ENCODE measurements at regions not wholly inside any gene's neighbourhood (a gene's known extent, or its start where the extent isn't known, plus 50 kb on each side); places are given as distances from the start of the nearest gene placed in this dataset.
"Not testable (repeated sequence)": the region's sequence is repeated elsewhere in the genome, so short reads cannot be mapped to it uniquely, and the experiment has no call there.

DNA sequence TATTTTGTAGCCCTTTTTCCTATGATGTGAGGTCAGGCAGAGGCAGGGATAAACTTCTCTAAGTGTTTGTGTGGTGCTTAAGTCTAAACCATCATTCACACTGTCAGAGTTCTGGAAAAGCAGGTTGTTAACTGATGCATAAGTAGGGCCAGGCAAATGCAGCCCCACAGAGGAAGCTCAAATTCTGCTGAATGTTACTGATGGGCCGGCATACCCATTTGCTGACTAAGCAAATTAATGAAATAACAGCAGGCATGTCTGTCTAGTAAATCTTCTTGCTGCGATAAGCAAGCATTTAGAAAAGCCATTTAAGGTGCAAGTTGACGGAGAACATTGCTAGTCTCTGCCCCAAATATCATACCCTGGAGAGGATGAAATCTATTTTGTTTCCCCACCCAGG, 523.2 kb upstream of the CCDC196 start:
- no peak for DNase-seq

DNA sequence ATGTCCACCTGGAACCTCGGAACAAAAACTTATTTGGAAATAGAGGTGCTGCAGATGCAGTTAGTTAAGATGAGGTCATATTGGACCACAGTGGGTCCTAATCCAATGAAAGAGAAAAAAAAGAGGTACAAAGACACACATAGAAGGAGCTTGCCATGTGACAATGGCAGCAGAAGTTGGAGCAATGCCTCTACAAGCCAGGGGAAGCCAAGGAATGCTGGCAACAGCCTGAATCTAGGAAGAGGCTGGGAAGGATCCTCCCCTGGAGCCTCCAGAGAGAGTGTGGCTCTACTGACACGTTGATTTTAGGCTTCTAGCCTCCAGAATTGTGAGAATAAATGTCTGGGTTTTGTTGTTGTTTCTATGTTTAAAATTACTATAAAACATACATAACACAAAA, 521.8 kb upstream of the CCDC196 start:
- no peak for DNase-seq

DNA sequence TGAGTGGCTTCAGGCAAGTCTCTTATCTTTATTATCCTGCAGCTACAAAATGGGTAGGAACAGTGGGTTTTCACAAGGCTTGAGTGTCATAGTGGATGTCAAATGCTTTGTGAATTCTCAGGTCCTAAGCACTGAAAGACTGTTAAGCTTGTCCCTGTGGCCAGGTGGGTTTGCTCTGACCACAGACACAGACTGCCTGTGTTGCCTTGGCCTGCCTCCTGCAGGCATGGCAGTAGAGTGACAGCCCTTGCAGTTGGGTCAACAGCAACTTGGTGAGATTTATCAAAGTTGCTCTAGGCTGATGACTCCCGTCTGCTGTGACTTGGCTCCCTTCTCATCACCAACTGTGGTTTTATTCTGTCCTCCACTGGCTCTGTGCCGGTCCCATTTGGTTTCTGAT, 520.0 kb upstream of the CCDC196 start:
- DNase-seq, result no peak

DNA sequence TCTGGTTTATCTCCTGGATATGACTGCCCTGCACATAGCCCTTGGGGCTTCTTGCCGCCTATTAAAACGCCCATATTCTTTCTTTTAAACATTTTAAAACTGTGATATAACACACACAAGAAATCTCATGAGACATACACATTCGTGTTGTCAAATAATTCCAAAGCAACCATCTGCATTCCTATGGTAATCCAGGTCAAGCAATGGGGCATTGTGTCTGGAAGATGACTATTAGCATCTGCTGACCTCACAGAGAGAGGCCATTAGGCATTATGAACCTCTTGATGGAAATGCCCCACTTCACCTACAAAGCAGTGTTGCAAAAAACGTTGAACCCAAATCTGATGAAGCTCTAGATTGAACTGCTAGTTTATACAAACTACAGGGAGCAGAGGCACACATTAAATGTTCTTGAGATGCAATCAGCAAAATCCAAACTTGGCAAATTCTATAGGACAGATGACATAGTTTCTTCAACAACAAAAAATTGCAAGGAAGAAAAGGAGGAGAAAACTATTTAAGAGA, 513.8 kb upstream of the CCDC196 start:
- DNase-seq, result no peak

DNA sequence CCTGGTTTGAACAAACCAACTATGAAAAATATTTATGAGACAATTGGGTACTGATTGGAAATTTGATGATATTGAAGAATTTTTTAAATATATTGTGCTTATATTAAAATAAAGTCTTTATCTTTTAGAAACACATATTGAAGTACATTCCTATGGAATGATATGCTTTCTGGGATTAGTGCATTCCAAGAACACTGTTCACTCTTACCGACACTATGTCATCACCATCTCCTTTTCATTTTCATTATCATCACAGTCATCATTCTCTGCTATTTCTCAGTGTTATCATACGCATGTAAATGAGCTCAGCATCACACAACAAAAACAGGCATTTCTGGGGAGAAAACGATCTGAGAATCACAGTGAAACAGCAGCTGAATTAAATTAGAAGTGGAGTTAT, 513.3 kb upstream of the CCDC196 start:
- no peak for DNase-seq

DNA sequence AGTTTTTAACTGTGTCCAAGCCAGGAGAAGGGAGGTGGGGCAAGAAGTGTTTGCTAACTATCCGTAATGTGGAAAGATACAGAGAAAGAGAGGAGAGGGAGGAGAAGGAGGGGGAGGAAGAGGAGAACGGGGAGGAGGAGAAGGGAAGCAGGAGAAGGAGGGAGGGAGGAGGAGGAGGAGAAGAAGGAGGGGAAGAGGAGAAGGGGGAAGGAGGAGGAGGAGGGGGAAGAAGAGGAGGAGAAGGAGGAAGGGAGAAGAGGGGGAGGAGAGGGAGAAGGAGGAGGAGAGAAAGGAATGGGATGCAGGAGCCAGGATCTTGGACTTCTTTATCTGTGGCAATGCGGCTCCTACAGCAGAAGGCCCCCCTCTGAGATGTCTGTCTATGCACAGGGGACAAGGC, 510.3 kb upstream of the CCDC196 start:
- DNase-seq, result no peak

DNA sequence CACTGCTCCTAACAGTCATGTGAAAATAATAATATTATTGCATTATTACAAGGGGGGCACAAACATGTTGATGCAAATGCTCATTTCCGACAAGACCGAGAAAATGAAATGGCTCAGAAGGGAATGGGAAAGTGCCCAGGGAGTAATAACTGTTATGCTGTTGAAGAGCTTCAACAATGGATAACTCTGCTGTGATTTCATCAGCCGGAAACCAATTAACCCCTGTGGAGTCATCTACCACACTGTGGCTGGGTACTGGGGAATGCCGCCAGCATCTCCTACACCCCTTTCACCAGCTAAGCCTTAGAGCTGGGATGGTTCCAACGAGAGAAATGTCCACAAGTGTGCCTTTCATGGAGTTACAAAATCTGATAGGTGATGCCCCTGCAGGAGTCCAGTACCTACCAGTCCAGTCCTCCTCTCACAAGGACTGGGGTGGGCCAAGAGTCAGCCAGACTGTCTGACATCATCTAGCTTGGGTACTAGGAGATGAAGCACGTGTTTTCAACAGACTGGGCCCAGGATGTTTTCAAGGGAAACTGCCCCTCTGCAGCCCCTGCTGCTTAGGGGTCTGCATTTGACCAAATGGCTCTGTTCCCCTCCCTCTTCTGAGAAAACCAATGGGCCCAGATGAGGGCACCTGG, 509.3 kb upstream of the CCDC196 start:
- no peak for DNase-seq

DNA sequence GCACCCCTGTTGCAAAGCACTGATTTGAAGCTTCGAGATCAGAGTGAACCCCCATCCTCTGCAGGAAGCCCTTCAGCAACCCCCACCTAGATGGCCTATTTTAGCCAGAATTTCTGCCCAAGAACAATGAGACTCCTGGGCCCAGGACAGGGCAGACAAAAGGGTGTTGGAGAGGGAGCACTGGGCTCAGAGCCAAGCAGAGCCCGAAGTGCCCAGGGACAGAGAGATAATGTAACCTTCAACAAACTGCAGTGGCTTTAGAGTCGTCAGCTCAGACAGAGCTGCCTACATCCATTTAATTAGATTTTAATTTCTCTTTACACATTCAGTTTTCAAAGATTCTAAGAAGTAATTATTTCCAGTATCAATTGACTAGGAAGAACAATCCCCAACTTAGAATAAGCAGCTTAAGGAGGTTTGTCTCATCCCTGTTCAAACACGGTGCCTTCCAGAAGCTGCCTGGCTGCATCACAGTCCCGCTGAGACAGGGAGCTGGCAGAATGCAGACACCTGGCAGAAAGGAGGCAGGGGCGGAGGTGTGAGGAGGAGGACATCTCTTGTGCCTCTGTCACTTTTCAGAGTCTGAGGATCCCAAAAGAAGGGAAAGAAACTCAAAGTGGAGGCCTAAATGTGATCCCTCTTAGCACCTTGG, 504.9 kb upstream of the CCDC196 start:
- peak in 24 of 56 donors; percentile 0 to 63 (median 16) for DNase-seq

DNA sequence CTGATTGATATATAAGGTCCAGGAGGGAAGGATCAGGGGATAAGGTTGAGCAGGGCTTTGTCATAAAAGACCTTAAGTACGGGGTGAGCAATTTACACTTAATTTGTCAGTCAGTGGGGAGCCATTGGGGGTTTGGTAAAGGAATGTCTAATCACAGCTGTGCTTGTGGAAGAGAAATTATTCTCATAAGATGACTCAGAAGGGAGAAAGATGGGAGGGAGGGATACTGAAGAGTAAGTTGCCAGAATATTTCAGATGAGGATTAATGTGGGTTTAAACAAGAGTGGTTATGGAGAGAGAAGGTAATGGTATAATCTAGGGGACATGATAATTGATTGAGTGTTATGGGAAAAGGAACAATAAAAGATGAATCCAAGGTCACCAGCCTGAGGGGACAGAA, 500.1 kb upstream of the CCDC196 start:
- DNase-seq, result no peak

DNA sequence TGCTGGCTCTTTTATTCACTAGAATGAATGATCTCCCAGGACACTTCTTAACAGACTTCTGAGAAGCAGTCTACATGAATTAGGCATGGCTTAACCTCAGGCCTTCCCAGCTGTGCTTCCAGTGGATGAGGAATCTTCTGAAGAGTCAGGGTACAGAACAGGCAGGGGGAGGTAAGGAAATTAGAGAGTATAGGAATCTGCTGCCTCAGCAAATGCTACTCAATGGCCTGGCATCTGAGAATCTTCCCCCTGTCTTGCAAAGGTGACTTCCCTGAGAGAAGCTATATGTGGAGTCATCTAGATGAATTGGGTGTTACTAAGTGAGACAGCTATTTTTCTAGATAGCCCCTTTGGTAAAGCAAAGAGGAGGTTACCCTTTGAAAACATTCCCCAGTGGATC, 496.2 kb upstream of the CCDC196 start:
- no peak for DNase-seq

DNA sequence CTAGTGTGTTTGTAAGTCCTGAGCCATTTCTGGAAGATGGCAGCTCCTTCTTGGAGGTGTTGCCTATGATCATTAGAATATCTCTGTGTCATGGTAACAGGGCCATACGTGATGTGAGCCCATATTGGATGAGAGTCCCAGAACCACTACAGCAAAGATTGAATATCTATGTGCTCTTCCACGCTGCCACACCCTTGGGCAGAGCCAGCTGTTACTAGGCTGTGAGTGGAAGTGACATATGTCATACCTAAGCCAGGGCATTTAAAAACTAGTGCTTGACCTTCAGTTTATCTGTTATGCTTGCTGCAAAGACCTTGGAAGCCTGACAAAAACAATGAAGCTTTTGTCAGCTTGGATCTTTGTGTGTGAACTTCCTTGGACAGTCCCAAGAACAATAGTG, 495.1 kb upstream of the CCDC196 start:
- no peak for DNase-seq

DNA sequence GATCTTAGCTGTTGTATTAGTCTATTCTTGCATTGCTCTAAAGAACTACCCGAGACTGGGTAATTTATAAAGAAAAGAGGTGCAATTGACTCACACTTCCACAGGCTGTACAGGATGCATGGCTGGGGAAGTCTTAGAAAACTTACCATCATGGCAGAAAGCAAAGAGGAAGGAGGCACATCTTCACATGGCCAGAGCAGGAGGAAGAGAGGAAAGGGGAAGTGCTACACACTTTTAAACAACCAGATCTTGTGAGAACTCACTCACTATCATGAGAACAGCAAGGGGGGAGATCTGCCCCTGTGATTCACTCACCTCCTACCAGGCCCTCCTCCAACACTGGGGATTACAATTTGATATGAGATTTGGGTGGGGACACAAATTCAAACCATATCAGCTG, 494.2 kb upstream of the CCDC196 start:
- not testable (repeated sequence) for DNase-seq

DNA sequence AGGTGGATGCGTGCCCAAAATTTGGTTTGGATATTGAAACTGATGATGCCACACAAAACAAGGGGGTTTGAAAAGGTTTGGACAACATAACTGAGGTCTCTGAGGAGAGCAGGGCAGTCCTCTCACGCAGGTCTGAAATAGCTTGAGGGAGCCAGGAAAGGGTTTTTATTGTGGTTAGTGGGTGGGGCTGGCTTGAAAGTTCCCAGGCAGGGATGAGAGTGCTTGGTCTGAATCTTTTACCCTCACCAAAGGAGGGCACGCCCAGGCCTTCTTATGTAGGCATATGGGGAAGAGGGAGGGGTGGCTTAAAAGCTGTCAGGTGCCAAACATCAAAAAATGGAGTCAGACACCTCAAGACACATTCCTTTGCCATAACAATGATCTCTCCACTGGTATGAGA, 493.1 kb upstream of the CCDC196 start:
- no peak for DNase-seq

DNA sequence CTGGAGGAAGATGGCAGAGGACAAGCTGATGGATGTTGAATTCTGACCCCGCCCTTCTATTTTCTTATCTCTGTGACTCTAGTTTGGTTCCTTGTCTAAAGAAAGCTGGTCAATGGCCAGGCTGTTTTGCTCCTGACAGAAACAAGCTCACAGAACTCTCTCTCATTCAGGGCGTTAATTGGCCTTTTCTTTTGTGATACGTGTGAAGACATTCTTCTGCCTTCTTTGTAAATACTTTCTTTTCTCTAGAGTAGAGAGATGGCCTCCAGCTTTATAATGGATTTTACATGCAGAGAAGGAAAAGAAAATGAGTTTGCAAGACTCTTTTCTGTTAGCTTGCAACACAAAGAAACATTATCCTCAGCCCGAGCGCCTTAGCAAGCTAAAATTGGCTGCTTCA, 492.2 kb upstream of the CCDC196 start:
- DNase-seq, result no peak

DNA sequence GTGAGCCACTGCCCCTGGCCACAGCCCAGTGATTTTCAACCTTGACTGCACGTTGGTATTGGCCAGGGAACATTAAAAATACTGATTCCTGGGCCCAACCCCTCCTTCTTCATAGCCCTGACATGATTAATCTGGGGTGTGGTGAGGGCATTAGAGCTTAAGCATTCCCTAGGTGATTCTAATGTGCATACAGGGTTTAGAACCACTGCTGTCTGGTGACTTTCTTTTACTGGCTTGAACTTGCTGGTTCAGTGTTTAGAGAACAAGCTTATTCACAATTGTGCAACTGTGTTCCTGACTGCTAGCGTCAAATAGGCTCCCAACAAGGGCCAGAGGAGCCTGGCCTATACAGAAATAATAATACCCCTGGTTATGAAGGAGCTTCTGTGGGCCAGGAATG, 488.8 kb upstream of the CCDC196 start:
- DNase-seq, result no peak

DNA sequence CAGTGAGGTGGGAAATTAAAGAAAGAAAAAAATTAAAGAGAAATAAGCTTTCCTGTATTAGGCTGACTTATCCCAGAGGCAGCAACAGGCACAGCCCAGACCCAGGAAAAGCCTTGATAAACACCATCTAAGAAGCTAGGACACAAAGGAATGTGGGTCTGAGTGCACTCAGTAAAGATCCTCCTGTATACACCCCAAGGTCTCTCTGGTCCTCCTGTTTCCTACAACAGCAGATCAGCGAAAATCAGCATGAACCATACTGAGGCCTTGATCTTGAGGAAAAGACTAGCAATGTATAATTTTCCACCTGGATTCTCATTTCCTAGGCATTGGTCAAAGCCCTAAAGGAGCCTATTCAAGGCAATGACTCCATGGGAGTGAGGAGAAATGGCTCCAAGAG, 486.3 kb upstream of the CCDC196 start:
- DNase-seq, result no peak

DNA sequence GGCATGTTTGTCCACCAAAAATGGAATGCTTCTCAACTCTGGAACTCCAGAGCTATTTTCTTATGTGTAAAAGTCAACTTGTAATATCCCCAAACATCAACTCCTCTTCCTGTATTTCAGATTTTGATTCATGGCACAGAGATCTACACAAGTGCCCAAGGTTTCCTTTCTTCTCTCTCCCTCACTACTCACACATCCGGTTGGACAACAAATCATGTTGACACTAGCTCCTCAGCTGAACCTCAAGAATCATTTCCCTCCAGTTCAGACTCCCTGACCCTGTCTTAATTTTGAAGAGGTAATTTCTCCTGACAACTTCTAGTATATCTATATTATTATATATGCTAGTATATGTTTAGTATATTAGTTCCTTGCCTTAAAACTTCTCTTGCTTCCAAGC, 485.4 kb upstream of the CCDC196 start:
- no peak for DNase-seq

DNA sequence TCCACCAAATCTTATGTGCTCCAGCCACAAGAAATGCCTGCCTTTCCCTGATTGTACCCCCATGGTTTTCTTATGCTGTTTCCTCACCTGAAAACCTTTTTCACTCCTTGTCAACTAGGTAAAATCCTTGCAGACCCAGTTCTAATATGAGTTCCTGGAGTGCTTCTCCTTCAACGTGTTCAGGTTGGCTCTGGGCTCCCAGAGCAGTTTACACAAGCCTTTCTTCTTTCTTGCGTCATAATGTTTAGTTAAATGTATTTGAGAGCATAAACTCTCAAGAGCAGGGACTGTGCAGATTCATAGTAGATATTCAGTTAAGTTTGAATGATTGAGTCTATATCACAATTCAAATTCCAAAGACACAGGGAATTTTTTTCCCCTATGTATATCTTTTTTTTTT, 484.8 kb upstream of the CCDC196 start:
- no peak for DNase-seq

DNA sequence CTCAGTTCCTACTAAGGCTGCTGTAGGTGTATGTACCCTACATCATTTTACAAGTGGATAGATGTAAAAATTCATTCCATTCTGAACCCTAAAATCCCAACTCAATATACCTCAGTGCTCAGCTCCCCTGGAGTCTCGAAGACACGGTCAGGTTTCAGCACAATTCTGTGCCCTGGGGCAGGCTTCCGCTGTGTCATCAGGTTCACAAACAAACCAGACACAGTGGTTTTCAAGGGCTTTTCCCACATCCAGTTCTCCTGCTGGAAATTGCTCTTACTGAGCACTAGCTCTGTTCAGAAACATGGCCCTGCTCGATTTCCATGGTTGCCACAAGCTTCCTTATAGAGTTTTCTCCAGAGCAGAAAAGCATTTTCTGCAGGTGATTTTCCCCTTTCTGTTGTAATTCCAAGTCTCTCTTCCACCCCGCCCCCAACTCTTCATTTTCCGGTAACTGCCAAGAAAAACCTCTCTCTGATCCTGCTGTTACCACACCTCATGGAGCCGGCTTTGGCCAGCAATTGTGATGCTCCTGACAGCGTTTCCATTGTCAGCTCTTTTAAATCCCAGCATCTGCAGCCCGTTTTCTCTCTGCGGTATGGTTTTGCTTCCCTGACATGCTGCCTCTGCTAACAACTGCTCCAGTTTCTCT, 483.0 kb upstream of the CCDC196 start:
- DNase-seq, result no peak

DNA sequence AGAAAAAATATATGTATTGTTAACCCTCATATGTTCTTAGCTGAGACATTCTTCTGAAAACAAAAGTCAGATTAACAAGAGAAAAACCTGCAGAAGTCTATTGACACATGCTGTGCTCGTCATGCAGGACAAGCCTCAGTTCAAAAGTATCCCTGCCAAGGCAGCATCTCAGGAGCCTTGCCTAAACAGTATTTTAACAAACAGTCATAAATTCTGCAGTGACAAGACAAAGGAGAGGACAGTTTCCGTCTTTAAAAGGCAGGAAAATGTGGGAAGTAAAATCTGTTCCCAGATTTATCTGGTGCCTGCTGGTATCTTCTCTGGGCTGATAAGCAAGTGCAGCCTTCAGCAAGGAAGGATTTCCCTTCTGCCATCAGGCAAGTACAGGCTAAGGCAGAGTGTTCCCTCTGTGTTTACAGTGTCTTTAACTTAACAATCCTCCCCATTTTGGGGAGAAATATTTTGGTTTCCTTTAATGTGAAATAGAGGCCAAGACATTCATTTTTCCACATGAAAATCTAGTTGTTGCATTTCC, 480.2 kb upstream of the CCDC196 start:
- no peak for DNase-seq

DNA sequence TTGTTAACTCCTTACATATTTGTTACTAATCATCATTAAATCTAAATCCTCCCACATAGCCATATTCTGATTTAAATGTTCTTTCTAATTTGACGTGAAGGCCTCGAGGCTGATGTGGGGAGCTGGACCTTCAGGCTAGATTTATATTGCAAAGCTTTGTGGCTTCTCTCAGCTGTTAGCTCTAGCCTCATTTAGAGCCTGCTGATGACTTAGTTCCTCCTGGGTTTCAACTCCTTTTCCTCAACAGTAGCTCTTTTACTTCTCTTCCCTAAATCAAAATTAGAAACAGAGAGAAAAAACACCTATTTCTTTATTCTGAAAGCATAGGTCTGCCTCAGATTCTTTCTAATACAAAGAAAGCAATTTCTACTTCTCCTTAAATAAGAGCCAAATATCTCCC, 477.5 kb upstream of the CCDC196 start:
- DNase-seq, result no peak

DNA sequence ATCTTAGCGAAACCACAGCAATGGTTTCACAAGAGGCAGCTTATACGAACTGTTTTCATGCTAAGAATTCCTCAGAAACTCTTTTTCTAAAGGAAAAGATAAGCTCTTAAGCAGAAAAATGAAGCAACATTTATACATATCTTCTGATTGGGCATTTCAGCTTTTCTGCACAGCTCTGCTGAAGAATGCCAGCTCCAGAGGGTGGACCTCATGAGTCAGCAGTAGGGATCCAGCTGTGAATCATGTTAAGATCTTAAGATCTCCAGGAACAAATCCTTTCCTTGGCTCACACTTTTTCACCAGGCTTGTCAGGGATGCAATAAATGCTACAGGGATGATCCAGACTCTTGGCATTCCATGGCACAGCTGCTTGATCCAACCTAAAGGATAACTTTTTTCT, 477.1 kb upstream of the CCDC196 start:
- DNase-seq, result no peak

DNA sequence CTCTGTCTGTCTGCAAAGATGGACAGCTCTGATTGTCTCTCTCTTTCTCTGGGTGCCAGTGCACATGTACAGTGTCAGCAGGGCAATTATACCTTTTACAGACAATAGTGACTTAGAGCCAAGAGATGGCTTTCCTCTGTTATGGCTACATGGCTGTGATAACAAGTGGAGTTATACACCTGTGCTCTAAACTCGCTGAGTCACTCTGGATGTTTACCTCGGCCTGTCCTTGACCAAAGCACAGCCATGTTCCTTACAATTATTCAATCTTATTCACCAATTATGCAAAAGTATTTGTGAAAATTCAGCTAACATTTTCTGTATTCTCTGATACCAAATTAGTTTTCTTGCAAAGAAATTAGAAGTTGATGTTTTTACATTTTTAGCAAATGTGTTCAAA, 475.5 kb upstream of the CCDC196 start:
- DNase-seq, result no peak

Data from nucleus accumbens (tissue), 56 donors.